Esophagus (tissue), 2 donors: ENCODE measurements at regions not wholly inside any gene's neighbourhood (a gene's known extent, or its start where the extent isn't known, plus 50 kb on each side); places are given as distances from the start of the nearest gene placed in this dataset.
A peak's percentile ranks its signal among the peaks of the same experiment; 100 is the strongest.
"Not testable (repeated sequence)": the region's sequence is repeated elsewhere in the genome, so short reads cannot be mapped to it uniquely, and the experiment has no call there.

ENCODE experiments used
- H3K27ac ChIP-seq, 2 donors: one replicate each; pipeline ENCODE4 v1.5.1; 2013; ENCODE audit warnings: low read depth in 2 of 2, mild to moderate bottlenecking in 2 of 2, inconsistent platforms in 1 of 2, low read length in 1 of 2, moderate library complexity in 1 of 2
- H3K27me3 ChIP-seq, 2 donors: one replicate each; pipeline ENCODE4 v1.6.1; 2013; ENCODE audit warnings: low read length in 2 of 2, control low read depth in 1 of 2, mild to moderate bottlenecking in 1 of 2; ENCODE audit not compliant: insufficient read depth in 2 of 2, control insufficient read depth in 1 of 2
- H3K36me3 ChIP-seq, 2 donors: one replicate each; pipeline ENCODE4 v1.6.1; 2013; ENCODE audit warnings: low read length in 1 of 2; ENCODE audit not compliant: control insufficient read depth in 2 of 2, insufficient read depth in 2 of 2
- H3K4me1 ChIP-seq, 2 donors: one replicate each; pipeline ENCODE4 v1.6.1; 2013; ENCODE audit warnings: low read length in 1 of 2; ENCODE audit not compliant: control insufficient read depth in 2 of 2, insufficient read depth in 2 of 2
- H3K4me3 ChIP-seq, 2 donors: one replicate each; pipeline ENCODE4 v1.5.1; 2013; ENCODE audit warnings: low read length in 2 of 2, mild to moderate bottlenecking in 2 of 2, low read depth in 1 of 2, moderate library complexity in 1 of 2
- H3K9me3 ChIP-seq, 2 donors: one replicate each; pipeline ENCODE4 v1.6.1; 2013; ENCODE audit warnings: mild to moderate bottlenecking in 2 of 2, low read depth in 1 of 2, low read length in 1 of 2, moderate library complexity in 1 of 2; ENCODE audit not compliant: control insufficient read depth in 2 of 2, insufficient read depth in 1 of 2
- WGBS, 2 donors: extraction: QIAGEN DNeasy Blood & Tissue Kit; methylation state at CpG; one replicate each; pipeline ENCODE4 v1.1.7; 2013; 5-methylcytosine and 5-hydroxymethylcytosine counted together
- donor health status: healthy with polysubstance abuse.
- donor health status: Bipolar disorder and iron deficiency.

DNA sequence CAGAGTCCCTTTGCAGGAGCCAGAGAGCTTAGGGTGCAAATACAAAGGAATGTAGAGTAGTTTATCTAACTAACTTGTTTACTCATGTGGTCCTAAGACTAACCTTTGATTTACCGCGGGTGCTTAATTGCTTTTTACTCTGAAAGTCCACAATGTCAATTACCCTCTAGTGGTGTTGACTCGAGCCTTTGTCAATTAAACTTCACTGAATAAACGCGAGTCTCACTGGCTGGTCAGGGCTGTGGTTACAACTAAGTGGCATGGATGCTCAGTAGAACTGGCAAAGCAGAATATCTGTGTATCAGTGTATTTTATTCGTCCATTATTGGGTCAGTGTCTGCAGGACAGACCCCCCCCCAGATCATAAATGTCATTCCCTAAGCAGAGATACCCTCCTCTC is 181.7 kb downstream of the OR4C45 start:
- Histone ChIP-seq H3K27me3 (no peaks in the 10 kb centered on the region), H3K27ac (no peak overlapping the region), H3K4me1 (no peaks in the 10 kb centered on the region), H3K36me3 (no peaks in the 10 kb centered on the region), H3K9me3 (no peaks in the 10 kb centered on the region), H3K4me3 (no peak overlapping the region)
- WGBS, 2 donors, result 41 to 53% methylated on average over 6 of the region's 6 CpGs

GRCh38 chr11:50220651-50221050 is 188.0 kb downstream of the OR4C45 start:
- Histone ChIP-seq H3K4me3 (no peak overlapping the region), H3K36me3 (no peaks in the 10 kb centered on the region), H3K27me3 (no peaks in the 10 kb centered on the region), H3K27ac (no peak overlapping the region), H3K9me3 (no peaks in the 10 kb centered on the region), H3K4me1 (no peaks in the 10 kb centered on the region)
- 85 to 86% methylated on average over 5 of the region's 5 CpGs for WGBS, 2 donors

GRCh38 chr11:50238368-50238767 is 205.7 kb downstream of the OR4C45 start:
- H3K4me1 ChIP-seq, H3K36me3 ChIP-seq, H3K27ac ChIP-seq, H3K27me3 ChIP-seq, H3K4me3 ChIP-seq, H3K9me3 ChIP-seq: not testable (repeated sequence)
- 85 to 88% methylated on average over 4 of the region's 4 CpGs for WGBS, 2 donors

GRCh38 chr11:50246183-50246582 is 213.5 kb downstream of the OR4C45 start:
- Histone ChIP-seq H3K27me3 (no peaks in the 10 kb centered on the region), H3K36me3 (no peaks in the 10 kb centered on the region), H3K4me3 (no peak overlapping the region), H3K4me1 (no peaks in the 10 kb centered on the region), H3K27ac (no peak overlapping the region), H3K9me3 (peaks cover 4 to 13% of the 10 kb centered on the region in 2 donors)
- WGBS, 2 donors, result 60 to 66% methylated on average over 5 of the region's 5 CpGs

DNA sequence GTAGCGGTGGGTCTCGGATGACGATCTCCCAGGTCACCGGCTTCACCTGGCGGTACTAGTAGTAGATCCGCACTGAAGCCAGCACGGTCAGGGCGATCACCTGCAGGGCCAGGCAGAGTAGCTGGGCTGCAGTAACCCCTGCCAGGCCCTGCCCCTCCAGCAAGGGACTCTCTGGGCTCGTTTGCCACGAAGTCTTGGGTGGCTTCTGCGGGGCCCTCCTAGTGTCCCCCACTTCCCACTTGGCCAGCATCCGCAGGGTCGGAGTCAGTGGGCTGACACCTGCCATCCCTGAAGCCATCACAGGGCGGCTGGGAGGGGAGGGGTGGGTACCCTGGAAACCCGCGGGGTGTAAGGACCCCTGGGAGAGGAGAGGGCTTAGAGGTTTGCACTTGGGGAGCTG is 214.0 kb downstream of the OR4C45 start:
- Histone ChIP-seq H3K4me3 (no peak overlapping the region), H3K9me3 (peaks cover 4 to 13% of the 10 kb centered on the region in 2 donors), H3K27me3 (no peaks in the 10 kb centered on the region), H3K4me1 (no peaks in the 10 kb centered on the region), H3K36me3 (no peaks in the 10 kb centered on the region), H3K27ac (no peak overlapping the region)
- WGBS, 2 donors, result 89% methylated on average over 14 to 16 of the region's 16 CpGs

- Histone ChIP-seq H3K36me3 (no peaks in the 10 kb centered on the region), H3K4me1 (no peaks in the 10 kb centered on the region), H3K9me3 (peaks cover 4 to 13% of the 10 kb centered on the region in 2 donors), H3K4me3 (no peak overlapping the region), H3K27me3 (no peaks in the 10 kb centered on the region), H3K27ac (no peak overlapping the region)
- 91% methylated on average over 19 to 20 of the region's 20 CpGs for WGBS, 2 donors
Measured at GRCh38 chr11:50247309-50247874, 214.7 kb downstream of the OR4C45 start.

DNA sequence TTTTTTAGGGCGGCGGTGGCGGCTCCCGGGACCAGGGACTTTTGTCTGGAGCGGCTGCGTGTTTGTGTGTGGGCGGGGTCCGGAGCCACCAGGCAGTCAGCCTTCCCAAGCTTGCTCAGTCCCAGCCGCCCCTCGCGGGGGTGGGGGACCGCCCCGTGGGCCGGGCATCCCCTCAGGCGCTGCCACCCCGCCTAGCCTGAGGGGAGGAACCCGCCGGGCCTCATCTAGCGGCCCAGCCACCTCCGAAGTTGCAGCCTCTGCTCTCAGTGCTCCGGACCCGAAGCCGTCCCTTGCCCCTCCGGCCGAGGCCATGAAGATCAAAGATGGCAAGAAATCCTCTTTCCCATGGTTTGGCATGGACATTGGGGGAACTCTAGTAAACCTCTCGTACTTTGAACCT is 235.2 kb downstream of the OR4C45 start:
- Histone ChIP-seq H3K4me1 (no peaks in the 10 kb centered on the region), H3K27ac (no peak overlapping the region), H3K36me3 (no peaks in the 10 kb centered on the region), H3K9me3 (no peaks in the 10 kb centered on the region), H3K27me3 (no peaks in the 10 kb centered on the region), H3K4me3 (no peak overlapping the region)
- 76 to 83% methylated on average over 26 of the region's 26 CpGs for WGBS, 2 donors

DNA sequence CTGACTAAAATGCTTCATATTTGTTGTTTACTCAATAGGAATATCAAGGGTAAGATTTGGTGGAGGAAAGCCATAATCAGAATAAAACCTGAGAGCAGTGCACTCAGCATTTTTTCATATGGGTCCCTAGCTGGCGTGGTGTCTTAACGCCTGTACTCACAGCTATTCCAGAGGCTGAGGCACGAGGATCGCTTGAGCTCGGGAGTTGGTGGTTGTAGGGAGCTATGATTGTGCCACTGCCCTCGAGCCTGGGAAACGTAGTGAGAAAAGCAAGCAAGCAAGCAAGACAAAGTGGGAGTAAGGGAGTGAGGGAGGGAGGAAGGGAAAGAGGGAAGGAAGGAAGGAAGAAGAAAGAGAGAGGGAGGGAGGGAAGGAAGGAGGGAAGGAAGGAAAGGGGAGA is 242.5 kb downstream of the OR4C45 start:
- Histone ChIP-seq H3K27ac (no peak overlapping the region), H3K36me3 (no peaks in the 10 kb centered on the region), H3K27me3 (no peaks in the 10 kb centered on the region), H3K9me3 (peaks cover 0 to 2% of the 10 kb centered on the region in 2 donors), H3K4me3 (no peak overlapping the region), H3K4me1 (no peaks in the 10 kb centered on the region)
- WGBS, 2 donors, result 73 to 75% methylated on average over 7 of the region's 7 CpGs

GRCh38 chr11:50278756-50279155 is 246.1 kb downstream of the OR4C45 start:
- Histone ChIP-seq H3K36me3 (no peaks in the 10 kb centered on the region), H3K4me3 (peak overlapping the region in 1 of 2 donors; percentile 7), H3K4me1 (no peaks in the 10 kb centered on the region), H3K27ac (no peak overlapping the region), H3K27me3 (no peaks in the 10 kb centered on the region), H3K9me3 (peaks cover 2 to 3% of the 10 kb centered on the region in 2 donors)
- WGBS, 2 donors, result 84 to 88% methylated on average over 24 of the region's 24 CpGs

- 69 to 83% methylated on average over 54 to 59 of the region's 59 CpGs for WGBS, 2 donors
- Histone ChIP-seq H3K9me3 (peaks cover 13 to 18% of the 10 kb centered on the region in 2 donors), H3K4me1 (no peaks in the 10 kb centered on the region), H3K27ac (no peak overlapping the region), H3K27me3 (no peaks in the 10 kb centered on the region), H3K4me3 (peak overlapping the region in 1 of 2 donors; percentile 46), H3K36me3 (no peaks in the 10 kb centered on the region)
Measured at GRCh38 chr11:50298182-50298988, 265.7 kb downstream of the OR4C45 start.
